OCI-LY7 (cell line): ENCODE measurements at regions not wholly inside any gene's neighbourhood (a gene's known extent, or its start where the extent isn't known, plus 50 kb on each side); places are given as distances from the start of the nearest gene placed in this dataset.

Experiments
- BruUV-seq: library from RNA; stranded (reverse); fragments of 400-500 nt; replicated peaks from 2 replicates; lab custom pipeline; 2021; lab: Mats Ljungman, UMichigan
- CTCF ChIA-PET: fragments of 300-600 bp; sonication (Branson Sonifier 250); formaldehyde crosslinking; loops from one replicate; lab custom pipeline; 2022; ENCODE audit warnings: antibody characterized with exemption; ENCODE audit not compliant: unreplicated experiment; lab: Charles Lee
- POLR2A ChIA-PET: fragments of 300-600 bp; sonication (Branson Sonifier 250); formaldehyde crosslinking; loops from one replicate; lab custom pipeline; 2022; ENCODE audit warnings: antibody characterized with exemption; lab: Charles Lee
- DNase-seq: peaks from one replicate; pipeline ENCODE4 v3.0.0-alpha.2; 2015; ENCODE audit warnings: low spot score
- H2AFZ ChIP-seq: fragments of 200-600 bp; sonication (generic), shearing (Covaris generic); 2 replicates; pipeline ENCODE4 v1.6.1; 2014; ENCODE audit warnings: mild to moderate bottlenecking, antibody characterized with exemption, low read length, moderate library complexity
- H3K27ac ChIP-seq: fragments of 200-600 bp; sonication (generic); 2 replicates; pipeline ENCODE4 v1.5.1; 2014; ENCODE audit warnings: mixed run types, low read depth, mild to moderate bottlenecking, moderate library complexity, low read length, inconsistent platforms; ENCODE audit not compliant: poor library complexity, severe bottlenecking
- H3K36me3 ChIP-seq: fragments of 200-600 bp; sonication (generic); 2 replicates; pipeline ENCODE4 v1.6.1; 2014; ENCODE audit warnings: mild to moderate bottlenecking, antibody characterized with exemption, low read length, moderate library complexity, mixed read lengths; ENCODE audit not compliant: insufficient read depth
- H3K4me1 ChIP-seq: fragments of 200-600 bp; sonication (generic); 2 replicates; pipeline ENCODE4 v1.5.1; 2014; ENCODE audit warnings: mild to moderate bottlenecking, low read length; ENCODE audit not compliant: insufficient read depth, poor library complexity, severe bottlenecking
- H3K4me2 ChIP-seq: fragments of 200-600 bp; sonication (generic); 2 replicates; pipeline ENCODE4 v1.6.1; 2014; ENCODE audit warnings: mild to moderate bottlenecking, low read length
- H3K4me3 ChIP-seq: fragments of 200-600 bp; sonication (generic); 2 replicates; pipeline ENCODE4 v1.5.1; 2014; ENCODE audit warnings: mild to moderate bottlenecking, low read depth, low read length; ENCODE audit not compliant: poor library complexity, severe bottlenecking
- H3K79me2 ChIP-seq: fragments of 200-600 bp; sonication (generic); 2 replicates; pipeline ENCODE4 v1.6.1; 2016; ENCODE audit warnings: low read depth, mild to moderate bottlenecking, low read length, moderate library complexity, mixed read lengths; ENCODE audit not compliant: insufficient read depth
- H3K9me2 ChIP-seq: fragments of 200-600 bp; sonication (generic); 2 replicates; pipeline ENCODE4 v1.6.1; 2016; ENCODE audit warnings: mild to moderate bottlenecking, low read length, mixed read lengths; ENCODE audit not compliant: insufficient read depth
- H3K9me3 ChIP-seq: fragments of 200-600 bp; sonication (generic); 2 replicates; pipeline ENCODE4 v1.6.1; 2014; ENCODE audit warnings: mild to moderate bottlenecking, mixed run types, low read length, mixed read lengths
- H4K20me1 ChIP-seq: fragments of 200-600 bp; sonication (generic); 2 replicates; pipeline ENCODE4 v1.6.1; 2014; ENCODE audit warnings: mild to moderate bottlenecking, antibody characterized with exemption, low read length, moderate library complexity, mixed read lengths; ENCODE audit not compliant: insufficient read depth
- CTCF ChIP-seq: fragments of 200-600 bp; sonication (generic); conservative IDR thresholded peaks from 2 replicates; pipeline ENCODE4 v1.5.1; 2014; ENCODE audit warnings: mild to moderate bottlenecking, antibody characterized with exemption, low read length, moderate library complexity, mixed read lengths
- EZH2phosphoT487 ChIP-seq: fragments of 200-600 bp; sonication (generic); IDR thresholded peaks from 2 replicates; pipeline ENCODE4 v1.6.1; 2018; ENCODE audit warnings: low read depth, borderline replicate concordance, mild to moderate bottlenecking, mixed run types, antibody characterized with exemption, low read length, moderate library complexity, mixed read lengths
- intact Hi-C: fragments of 100-400 bp; cut with micrococcal nuclease; formaldehyde crosslinking; loops from one replicate; pipeline ENCODE4 v1.10.0; 2022; ENCODE audit not compliant: unreplicated experiment

GRCh38 chr2:16607301-16607700 lies 58.3 kb downstream of the CYRIA start:
- H2AFZ ChIP-seq, result no peak overlapping the region
- no peak overlapping the region for H3K27ac ChIP-seq
- ChIA-PET CTCF (no interaction called here), POLR2A (interaction anchor here (0.7 kb wide), 1 partner anchor 1219 kb away, joined by 3 read pairs; no protein-coding TSS in a partner anchor)
- H3K4me1 ChIP-seq, result peaks cover 6% of the 10 kb centered on the region
- no peaks in the 10 kb centered on the region for H3K36me3 ChIP-seq
- BruUV-seq, result no TSS peak
- no peaks in the 10 kb centered on the region for H3K79me2 ChIP-seq
- no peaks in the 10 kb centered on the region for H3K9me3 ChIP-seq
- H3K9me2 ChIP-seq, result no peaks in the 10 kb centered on the region
- TF ChIP-seq EZH2phosphoT487 (no peak), CTCF (no peak)
- intact Hi-C loops, result no loop called here
- H3K4me3 ChIP-seq, result no peak overlapping the region
- DNase-seq, result no peak
- no peaks in the 10 kb centered on the region for H4K20me1 ChIP-seq
- no peak overlapping the region for H3K4me2 ChIP-seq

- intact Hi-C loops, result no loop called here
- no peaks in the 10 kb centered on the region for H3K79me2 ChIP-seq
These were observed 61.4 kb downstream of the CYRIA start for GRCh38 chr2:16604236-16604635.

More at GRCh38 chr2:16604236-16604635, 61.4 kb downstream of the CYRIA start:
- H3K9me3 ChIP-seq, result no peaks in the 10 kb centered on the region
- H3K4me1 ChIP-seq, result peaks cover 6% of the 10 kb centered on the region
- H3K4me2 ChIP-seq, result no peak overlapping the region
- TF ChIP-seq CTCF (no peak), EZH2phosphoT487 (no peak)
- POLR2A ChIA-PET, result interaction anchor here (0.8 kb wide), 1 partner anchor 13 kb away, joined by 3 read pairs; no protein-coding TSS in a partner anchor
- BruUV-seq, result no TSS peak
- CTCF ChIA-PET, result no interaction called here
- no peaks in the 10 kb centered on the region for H4K20me1 ChIP-seq
- no peak for DNase-seq
- H3K36me3 ChIP-seq, result no peaks in the 10 kb centered on the region
- no peak overlapping the region for H2AFZ ChIP-seq
- no peaks in the 10 kb centered on the region for H3K9me2 ChIP-seq
- H3K4me3 ChIP-seq, result no peak overlapping the region
- no peak overlapping the region for H3K27ac ChIP-seq
